H1 (cell line): ENCODE measurements at regions not wholly inside any gene's neighbourhood (a gene's known extent, or its start where the extent isn't known, plus 50 kb on each side); places are given as distances from the start of the nearest gene placed in this dataset.

ENCODE experiments used
- CHD2 ChIP-seq: IDR thresholded peaks from 2 replicates; pipeline ENCODE4 v1.6.1; 2012; ENCODE audit warnings: low read length, improper control_type of control experiment
- EGR1 ChIP-seq: IDR thresholded peaks from 2 replicates; pipeline ENCODE4 v1.6.1; 2011; ENCODE audit warnings: low read depth, low read length, borderline replicate concordance
- NANOG ChIP-seq: IDR thresholded peaks from 2 replicates; pipeline ENCODE4 v1.6.1; 2011; ENCODE audit warnings: low read length, low read depth, mild to moderate bottlenecking, inconsistent platforms; ENCODE audit not compliant: insufficient read depth, poor library complexity, severe bottlenecking
- POLR2AphosphoS5 ChIP-seq: IDR thresholded peaks from 2 replicates; pipeline ENCODE4 v1.6.1; 2011; ENCODE audit warnings: low read depth, low read length
- TEAD4 ChIP-seq: IDR thresholded peaks from 2 replicates; pipeline ENCODE4 v1.6.1; 2012; ENCODE audit warnings: low read depth, low read length, inconsistent platforms, mixed read lengths
- TF ChIP-seq, protein P1 (sequence below), 3 experiments: IDR thresholded peaks; 1 replicate in 2 of 3; 2 replicates in 1 of 3; pipeline versions ENCODE4 v1.5.1 to v1.6.1; 2011; ENCODE audit warnings: low read length in 3 of 3, mild to moderate bottlenecking in 3 of 3, inconsistent platforms in 2 of 3, low read depth in 1 of 3, moderate library complexity in 1 of 3; ENCODE audit not compliant: insufficient read depth in 1 of 3; ENCODE audit errors: control extremely low read depth in 1 of 3

DNA sequence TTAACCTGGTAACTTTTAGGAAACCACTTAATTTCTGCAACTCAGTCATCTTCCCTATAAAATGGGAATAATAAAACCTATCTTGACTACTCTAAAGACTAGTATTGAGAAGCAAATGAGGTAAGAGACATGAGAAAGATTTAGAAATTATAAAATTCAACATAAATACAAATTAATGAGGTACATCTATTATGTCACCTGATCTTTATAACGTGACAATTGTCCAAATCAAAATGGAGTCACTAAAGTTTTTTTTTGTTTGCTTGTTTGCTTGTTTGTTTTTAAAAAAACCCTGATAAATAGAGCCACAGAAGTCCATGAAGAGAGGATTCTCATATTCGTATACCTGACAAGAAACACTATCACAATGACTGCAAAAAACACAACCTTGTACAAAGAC is 242.8 kb downstream of the LRRN1 start (continued):
- TF ChIP-seq, protein P1, sequence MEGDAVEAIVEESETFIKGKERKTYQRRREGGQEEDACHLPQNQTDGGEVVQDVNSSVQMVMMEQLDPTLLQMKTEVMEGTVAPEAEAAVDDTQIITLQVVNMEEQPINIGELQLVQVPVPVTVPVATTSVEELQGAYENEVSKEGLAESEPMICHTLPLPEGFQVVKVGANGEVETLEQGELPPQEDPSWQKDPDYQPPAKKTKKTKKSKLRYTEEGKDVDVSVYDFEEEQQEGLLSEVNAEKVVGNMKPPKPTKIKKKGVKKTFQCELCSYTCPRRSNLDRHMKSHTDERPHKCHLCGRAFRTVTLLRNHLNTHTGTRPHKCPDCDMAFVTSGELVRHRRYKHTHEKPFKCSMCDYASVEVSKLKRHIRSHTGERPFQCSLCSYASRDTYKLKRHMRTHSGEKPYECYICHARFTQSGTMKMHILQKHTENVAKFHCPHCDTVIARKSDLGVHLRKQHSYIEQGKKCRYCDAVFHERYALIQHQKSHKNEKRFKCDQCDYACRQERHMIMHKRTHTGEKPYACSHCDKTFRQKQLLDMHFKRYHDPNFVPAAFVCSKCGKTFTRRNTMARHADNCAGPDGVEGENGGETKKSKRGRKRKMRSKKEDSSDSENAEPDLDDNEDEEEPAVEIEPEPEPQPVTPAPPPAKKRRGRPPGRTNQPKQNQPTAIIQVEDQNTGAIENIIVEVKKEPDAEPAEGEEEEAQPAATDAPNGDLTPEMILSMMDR (IDR thresholded peaks at IDR 0.05; ENCODE audit: control extremely low read depth in 1 of 3, insufficient read depth in 1 of 3, low read depth in 1 of 3, low read length in 3 of 3): no peak
- no peak for TF ChIP-seq CHD2
- no peak for TF ChIP-seq TEAD4
- TF ChIP-seq POLR2AphosphoS5: no peak
- TF ChIP-seq NANOG: no peak
- TF ChIP-seq EGR1: no peak
